GM12873 (cell line): ENCODE measurements at regions not wholly inside any gene's neighbourhood (a gene's known extent, or its start where the extent isn't known, plus 50 kb on each side); places are given as distances from the start of the nearest gene placed in this dataset.

Source experiments
- TF ChIP-seq, protein P1 (sequence below): IDR thresholded peaks from 2 replicates; pipeline ENCODE4 v1.5.1; 2012; ENCODE audit warnings: low read depth, mild to moderate bottlenecking, moderate library complexity, low read length, control low read depth; ENCODE audit not compliant: insufficient read depth; ENCODE audit errors: missing control alignments

DNA sequence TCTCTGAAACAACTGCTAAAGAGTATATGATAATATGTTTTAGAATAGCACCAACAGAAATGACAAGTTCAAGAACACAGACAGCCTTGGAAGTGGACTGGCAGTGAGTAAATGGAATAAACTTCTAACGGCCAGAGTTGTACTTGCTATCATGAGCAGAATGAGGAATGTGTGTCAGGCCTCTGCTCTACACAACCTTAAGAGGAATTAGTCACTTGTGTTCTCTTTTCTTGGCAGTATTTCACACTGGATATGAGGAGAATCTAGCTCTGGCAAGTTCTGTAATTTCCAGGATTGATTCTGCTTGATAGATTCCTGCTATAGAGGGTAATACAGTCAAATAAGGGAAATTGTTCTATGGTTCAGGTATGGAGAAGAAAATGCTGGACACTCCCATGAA is 757.3 kb downstream of the EFNB2 start:
- TF ChIP-seq, protein P1, sequence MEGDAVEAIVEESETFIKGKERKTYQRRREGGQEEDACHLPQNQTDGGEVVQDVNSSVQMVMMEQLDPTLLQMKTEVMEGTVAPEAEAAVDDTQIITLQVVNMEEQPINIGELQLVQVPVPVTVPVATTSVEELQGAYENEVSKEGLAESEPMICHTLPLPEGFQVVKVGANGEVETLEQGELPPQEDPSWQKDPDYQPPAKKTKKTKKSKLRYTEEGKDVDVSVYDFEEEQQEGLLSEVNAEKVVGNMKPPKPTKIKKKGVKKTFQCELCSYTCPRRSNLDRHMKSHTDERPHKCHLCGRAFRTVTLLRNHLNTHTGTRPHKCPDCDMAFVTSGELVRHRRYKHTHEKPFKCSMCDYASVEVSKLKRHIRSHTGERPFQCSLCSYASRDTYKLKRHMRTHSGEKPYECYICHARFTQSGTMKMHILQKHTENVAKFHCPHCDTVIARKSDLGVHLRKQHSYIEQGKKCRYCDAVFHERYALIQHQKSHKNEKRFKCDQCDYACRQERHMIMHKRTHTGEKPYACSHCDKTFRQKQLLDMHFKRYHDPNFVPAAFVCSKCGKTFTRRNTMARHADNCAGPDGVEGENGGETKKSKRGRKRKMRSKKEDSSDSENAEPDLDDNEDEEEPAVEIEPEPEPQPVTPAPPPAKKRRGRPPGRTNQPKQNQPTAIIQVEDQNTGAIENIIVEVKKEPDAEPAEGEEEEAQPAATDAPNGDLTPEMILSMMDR, result no peak

DNA sequence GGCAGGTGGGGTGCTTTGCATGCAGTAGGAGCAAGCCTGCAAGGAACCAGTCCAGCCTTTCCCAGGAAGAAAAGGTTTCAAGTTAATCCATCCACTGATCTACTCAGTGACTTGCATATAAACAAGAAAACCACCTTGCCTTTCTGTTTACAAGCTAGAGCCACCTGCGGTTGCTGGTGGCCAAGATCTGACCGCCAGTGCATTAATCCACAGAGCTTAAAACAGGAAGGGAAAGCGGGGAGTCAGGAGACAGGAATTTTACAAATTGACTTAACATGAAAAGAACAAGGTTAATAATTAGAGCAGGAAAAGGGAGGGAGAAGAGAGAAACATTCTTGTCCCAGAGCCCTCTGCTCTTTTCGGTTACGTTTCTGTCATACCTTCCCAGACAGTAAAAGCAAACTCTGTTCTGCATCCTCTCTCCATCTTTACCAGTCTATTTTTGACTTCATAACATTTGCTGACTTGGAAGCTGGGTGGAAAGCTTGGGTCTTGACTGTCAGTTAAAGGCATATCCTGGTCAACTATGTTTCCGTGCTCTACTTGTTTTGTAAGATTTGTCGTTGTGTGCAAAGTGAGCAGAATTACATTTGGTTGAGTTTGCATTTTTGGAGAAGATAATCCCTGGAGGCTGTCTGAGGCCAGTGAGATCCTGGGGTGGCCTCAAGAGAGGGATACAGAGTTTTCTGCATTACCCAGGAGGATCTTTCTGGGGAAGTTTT is 760.6 kb downstream of the EFNB2 start:
- TF ChIP-seq, protein P1, result no peak

GRCh38 chr13:105773863-105774538 is 761.5 kb downstream of the EFNB2 start:
- TF ChIP-seq, protein P1, result no peak

- TF ChIP-seq, protein P1, result no peak
Observed at GRCh38 chr13:105773241-105773640, 762.2 kb downstream of the EFNB2 start.

DNA sequence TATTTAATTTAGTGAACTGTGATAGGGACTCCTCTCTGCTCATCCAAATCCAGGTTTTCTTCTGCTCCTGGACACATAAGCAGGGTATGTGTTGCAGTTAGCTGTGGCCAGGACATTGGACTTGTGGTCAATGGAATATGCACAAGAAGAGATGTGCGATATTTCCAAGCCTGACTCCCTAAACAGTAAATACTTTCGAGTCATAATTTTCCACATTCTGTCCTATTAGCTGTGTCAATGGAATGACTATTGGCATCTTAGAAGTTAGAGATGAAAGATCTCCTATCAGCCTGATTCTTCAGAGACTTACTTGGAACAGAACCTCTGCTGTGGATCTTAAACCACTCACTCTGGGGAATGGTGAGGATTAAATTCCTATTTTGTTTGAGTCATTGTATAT is 771.0 kb downstream of the EFNB2 start:
- TF ChIP-seq, protein P1, result no peak

- TF ChIP-seq, protein P1, result no peak
Observed at GRCh38 chr13:105763851-105764250, 771.6 kb downstream of the EFNB2 start.

DNA sequence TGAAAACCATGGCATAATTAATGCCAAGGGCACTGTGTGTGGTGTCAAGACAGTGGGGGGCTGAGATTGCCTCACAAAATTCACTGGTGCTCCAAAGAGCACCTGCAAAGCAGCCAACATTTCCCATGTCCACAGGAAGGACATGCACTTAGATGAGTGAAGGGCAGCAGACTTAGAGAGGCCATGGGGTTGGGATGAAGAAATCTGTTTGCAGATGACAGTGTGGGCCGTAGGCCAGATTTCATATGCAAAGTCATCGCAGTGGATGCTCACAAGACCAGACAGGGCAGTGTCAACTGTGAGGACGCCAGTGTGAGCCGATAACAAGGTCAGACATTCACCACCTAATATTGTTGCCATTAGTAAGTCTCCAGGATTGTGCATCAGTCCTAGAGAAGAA is 773.4 kb downstream of the EFNB2 start:
- TF ChIP-seq, protein P1, result no peak
